Stimulated activated CD8-positive, alpha-beta memory T cell treated with anti-CD3 and anti-CD28 coated beads, Interleukin-7, amount 100 ng/mL, for 24 hours (primary cell): ENCODE measurements at regions not wholly inside any gene's neighbourhood (a gene's known extent, or its start where the extent isn't known, plus 50 kb on each side); places are given as distances from the start of the nearest gene placed in this dataset.
"Not testable (repeated sequence)": the region's sequence is repeated elsewhere in the genome, so short reads cannot be mapped to it uniquely, and the experiment has no call there.

ENCODE experiments used
- DNase-seq: peaks from one replicate; pipeline ENCODE4 v3.0.0-alpha.2; 2020; ENCODE audit warnings: low read depth

DNA sequence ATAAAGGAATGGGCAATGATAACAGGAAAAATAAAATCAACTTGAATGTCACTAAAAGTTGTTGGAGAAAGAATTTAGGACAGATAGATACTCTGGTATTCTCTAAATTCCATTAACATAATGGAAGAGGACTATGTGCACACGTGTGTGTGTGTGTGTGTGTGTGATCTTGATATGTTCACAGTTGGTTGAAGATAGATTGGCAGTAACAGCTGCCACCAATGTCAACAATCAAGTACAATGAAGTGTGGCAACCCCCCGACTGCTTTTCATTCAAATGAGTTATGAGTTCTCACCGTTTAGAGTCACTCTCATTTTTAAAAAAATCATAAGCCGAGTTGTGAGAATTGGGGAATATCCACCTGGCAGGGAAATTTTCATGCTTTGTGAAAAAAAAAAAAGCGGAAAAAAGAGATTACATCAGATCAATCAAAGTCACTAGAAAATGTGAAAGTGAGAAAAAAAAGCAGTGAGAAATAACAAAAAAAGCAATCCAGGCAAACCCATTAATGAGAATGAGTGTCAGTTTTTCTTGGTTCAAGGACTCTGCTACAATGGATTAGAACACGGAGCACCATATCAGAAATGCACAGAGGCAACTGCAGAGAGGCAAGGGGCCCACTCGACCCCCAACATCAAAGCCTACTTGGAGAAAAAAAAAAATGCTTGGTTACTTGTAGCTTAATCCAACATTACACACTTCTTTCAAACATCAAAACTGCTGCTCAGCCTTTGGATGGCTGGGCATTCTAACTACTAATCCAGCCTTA is 414.9 kb upstream of the PITX2 start:
- no peak for DNase-seq

DNA sequence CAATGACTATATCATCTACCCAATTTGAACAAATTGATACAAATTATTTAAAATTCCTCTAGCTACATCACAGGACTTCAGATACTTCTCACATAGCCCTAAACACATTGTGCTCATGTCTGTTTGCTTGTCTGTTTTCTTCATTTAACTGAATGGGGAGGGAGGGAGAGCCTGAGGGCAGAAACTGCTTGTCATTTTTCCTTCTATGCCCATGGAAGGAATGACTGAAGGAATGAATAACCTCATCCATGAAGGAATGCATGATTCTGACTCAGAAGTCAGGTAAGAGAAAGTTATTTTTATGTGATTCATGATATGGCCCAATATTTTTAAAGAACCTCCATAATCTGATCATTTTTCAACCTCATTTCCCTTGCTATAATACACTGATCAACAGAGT is 418.0 kb upstream of the PITX2 start:
- no peak for DNase-seq

DNA sequence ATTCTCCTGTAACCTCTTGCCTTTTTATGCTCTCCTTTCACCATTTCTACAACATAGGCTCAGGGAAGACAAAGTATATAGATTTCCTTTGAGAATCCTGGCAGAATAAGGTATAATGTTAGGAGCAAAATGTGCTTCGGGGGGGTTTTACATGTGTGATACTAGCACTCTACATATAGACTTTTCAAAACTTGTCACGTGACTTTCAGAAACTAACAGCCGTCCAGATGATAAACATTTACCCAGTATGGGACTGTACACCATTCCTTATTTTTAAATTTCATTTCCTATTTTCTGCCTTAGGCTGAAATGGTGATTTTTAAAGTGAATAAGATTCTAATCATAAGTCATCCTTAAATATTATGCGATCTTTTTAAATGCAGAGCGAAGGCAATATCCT is 420.4 kb upstream of the PITX2 start:
- no peak for DNase-seq

GRCh38 chr4:111045992-111046391 is 423.1 kb upstream of the PITX2 start:
- DNase-seq, result no peak

- DNase-seq, result no peak
These were observed 423.9 kb upstream of the PITX2 start for GRCh38 chr4:111046811-111047210.

DNA sequence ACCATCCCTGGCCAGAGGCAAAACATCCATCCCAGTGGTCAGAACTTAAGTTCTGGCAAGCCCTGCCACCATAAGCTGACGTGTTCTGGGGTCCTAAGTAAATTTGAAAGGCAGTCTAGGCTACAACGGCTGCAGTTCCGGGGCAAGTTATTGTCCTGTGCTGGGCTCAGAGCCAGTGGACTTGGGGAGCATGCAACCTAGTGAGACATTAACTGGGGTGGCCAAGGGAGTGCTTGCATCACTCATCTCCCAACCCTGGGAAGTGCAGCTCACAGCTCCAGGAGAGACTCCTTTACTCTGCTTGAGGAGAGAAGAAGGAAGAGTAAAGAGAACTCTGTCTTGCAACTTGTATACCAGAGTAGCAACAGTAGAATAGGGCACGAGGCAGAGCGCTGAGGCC is 425.4 kb upstream of the PITX2 start:
- no peak for DNase-seq

GRCh38 chr4:111064342-111064993 is 441.6 kb upstream of the PITX2 start:
- no peak for DNase-seq

DNA sequence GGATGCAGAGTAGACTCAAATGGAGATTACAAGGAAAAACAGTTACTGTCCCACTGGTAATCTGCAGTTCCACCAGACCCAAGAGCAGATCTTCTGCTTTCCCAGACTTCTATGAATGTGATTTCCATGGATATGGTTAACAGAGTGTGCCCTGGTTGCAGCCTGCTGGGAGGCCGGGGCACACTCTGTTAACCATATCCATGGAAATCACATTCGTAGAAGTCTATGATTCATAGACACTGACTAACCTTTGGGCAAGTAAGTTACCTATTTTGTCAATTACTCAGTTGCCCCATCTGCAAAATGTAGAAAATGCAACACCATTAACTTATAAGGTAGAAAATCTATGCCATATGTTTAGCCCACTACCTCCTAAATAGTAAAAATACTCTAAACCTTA is 443.1 kb upstream of the PITX2 start:
- no peak for DNase-seq

- DNase-seq, result no peak
These were observed 443.6 kb upstream of the PITX2 start for GRCh38 chr4:111066447-111066846.

DNA sequence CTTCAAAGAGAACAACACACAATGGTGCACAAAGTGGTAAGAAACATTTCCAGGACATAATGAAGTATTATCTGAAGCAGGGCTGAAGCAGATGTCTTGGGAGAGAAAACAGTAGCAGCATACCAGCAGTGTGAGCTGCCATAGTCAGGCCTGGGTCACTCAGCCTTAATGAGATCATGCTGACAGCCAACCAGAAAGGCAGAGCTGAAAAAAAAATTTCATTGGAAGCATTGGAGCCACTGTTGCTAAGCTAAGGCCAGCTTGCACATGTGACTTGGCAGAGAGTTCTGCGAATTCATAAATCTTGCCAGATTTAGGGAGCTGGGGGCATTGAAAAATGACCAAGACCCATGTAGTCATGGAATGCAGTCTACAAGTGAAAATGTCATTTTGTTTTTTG is 444.0 kb upstream of the PITX2 start:
- DNase-seq, result no peak

DNA sequence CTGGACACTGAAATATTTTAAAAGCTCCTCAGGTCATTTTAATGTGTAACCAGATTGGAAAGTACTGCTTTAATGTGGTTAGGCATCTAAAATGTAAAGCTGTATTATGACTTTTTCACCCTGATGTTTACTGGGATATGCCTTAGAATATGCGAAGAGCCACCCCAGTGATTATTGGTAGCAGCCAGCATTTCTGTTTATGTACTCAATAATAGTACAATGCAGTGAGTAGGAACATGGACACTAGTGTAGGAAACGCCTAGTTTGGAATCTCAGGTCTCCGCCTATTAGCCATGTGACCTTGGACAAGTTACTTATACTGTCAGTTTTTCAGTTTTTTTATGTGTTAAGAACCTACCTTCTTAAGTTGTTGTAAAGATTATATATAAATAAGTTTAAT is 446.0 kb upstream of the PITX2 start:
- DNase-seq, result no peak

GRCh38 chr4:111070390-111070789 is 447.5 kb upstream of the PITX2 start:
- no peak for DNase-seq

- DNase-seq, result no peak
These were observed 451.7 kb upstream of the PITX2 start for GRCh38 chr4:111074523-111075114.

DNA sequence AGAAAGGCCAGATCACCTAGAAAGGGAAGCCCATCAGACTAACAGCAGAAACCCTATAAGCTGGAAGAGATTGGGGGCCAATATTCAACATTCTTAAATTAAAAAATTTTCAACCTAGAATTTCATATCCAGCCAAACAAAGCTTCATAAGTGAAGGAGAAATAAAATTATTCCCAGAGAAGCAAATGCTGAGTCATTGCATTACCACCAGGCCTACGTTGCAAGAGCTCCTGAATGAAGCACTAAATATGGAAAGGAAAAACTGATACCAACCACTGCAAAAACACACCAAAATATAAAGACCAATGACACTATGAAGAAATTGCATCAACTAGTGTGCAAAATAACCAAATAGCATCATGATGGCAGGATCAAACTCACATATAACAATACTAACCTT is 453.4 kb upstream of the PITX2 start:
- DNase-seq, result not testable (repeated sequence)

GRCh38 chr4:111108153-111108552 is 485.3 kb upstream of the PITX2 start:
- no peak for DNase-seq

GRCh38 chr4:111113591-111113990 is 490.7 kb upstream of the PITX2 start:
- no peak for DNase-seq

DNA sequence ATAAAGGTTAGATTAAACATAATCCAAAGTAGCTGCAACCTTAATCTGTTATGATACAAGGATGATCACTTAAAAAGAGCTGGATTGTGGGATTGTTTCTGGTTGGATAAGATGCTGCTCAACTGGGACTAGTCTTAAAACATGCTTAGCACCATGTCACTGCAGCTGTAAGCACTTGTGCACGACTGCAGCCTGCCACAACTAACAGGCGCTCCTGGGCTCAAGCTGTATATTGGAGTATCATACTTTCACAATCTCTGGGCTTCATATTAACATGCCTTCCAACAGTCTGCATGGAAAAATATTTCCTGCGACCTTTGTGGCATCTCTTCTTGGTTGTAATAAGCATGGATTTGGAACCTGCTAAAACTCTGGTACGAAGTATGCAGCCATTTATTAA is 493.0 kb upstream of the PITX2 start:
- DNase-seq, result no peak

DNA sequence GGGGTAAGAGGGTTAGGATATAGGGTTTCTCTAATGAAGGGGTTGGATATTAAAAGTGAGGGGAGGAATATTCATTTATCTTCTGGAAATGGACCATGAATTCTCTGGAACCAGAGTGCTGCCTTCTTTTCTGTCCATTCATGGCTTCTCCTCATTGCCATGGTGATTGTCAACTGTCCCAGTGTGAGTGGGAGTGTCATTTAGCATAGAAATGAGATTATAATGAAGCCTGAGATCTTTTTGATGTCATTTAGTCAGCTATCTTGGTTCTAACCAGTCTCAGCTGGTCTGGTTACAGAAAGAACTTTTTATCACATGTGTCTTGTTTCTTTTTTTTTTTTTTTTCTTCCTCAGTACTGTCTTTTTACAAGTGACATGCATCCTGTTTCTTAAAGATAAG is 497.3 kb upstream of the PITX2 start:
- no peak for DNase-seq

DNA sequence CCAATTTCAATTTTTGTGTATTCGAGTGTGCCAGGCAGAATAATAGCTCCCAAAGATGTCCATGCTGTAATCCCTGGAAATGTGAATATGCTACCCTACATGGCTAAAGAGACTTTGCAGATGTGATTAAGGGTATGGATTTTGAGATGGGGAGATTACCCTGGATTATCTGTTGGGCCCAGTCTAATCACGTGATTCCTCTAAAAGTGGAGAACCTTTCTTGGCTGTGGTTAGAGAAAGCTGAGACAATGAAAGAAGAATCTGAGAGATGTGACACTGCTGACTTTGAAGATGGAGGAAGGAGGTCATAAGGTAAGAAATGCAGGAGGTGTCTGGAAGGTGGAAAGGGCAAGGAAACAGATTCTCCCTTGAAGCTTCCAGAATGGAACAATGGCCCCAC is 503.5 kb upstream of the PITX2 start:
- no peak for DNase-seq

DNA sequence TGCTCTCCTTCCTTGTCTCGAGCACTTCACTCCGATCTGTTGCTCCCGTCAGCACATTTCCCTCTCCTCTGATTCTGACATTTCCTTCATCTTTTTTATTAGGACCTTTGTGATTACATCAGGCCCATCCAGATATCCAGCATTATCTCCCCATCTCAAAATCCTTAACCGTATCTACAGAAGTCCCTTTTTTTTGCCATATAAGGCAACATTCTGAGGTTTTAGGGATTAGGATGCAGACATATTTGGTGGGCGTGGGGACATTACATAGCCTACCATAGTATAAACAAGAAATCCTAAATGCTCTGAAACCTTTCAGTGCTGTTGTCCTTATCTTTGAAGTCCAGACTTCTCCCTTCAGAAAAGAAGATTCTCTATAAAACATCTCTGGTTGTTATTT is 505.0 kb upstream of the PITX2 start:
- no peak for DNase-seq

DNA sequence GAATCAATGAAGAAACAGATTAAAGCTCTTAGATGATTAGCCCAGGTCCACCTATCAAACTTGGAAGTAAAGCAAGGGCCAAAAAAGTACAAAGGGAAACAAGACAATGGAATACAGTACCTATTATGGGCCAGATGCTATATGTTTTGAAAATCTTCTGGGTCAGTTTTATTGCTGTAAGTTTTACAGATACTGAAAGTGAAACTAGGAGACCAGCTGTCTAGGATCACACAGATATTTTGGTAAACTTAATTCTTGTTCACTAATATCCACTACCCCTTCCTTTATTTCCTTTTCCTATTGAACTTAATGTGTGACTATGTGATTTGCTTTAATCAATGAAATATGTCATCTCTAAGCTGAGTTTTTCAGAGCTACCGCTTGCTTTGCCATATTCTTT is 505.4 kb upstream of the PITX2 start:
- DNase-seq, result no peak

- no peak for DNase-seq
These were observed 513.6 kb upstream of the PITX2 start for GRCh38 chr4:111136438-111136837.

GRCh38 chr4:111136967-111137366 is 514.1 kb upstream of the PITX2 start:
- DNase-seq, result no peak

GRCh38 chr4:111143510-111143909 is 520.6 kb upstream of the PITX2 start:
- no peak for DNase-seq
